GM21825 (cell line): ENCODE measurements at regions not wholly inside any gene's neighbourhood (a gene's known extent, or its start where the extent isn't known, plus 50 kb on each side); places are given as distances from the start of the nearest gene placed in this dataset.

ENCODE experiments used
- ATAC-seq: cut with Tn5 transposase; IDR thresholded peaks from one replicate; pipeline ENCODE4 v1.9.1; 2021; ENCODE audit warnings: mild to moderate bottlenecking, moderate library complexity; ENCODE audit not compliant: unreplicated experiment

DNA sequence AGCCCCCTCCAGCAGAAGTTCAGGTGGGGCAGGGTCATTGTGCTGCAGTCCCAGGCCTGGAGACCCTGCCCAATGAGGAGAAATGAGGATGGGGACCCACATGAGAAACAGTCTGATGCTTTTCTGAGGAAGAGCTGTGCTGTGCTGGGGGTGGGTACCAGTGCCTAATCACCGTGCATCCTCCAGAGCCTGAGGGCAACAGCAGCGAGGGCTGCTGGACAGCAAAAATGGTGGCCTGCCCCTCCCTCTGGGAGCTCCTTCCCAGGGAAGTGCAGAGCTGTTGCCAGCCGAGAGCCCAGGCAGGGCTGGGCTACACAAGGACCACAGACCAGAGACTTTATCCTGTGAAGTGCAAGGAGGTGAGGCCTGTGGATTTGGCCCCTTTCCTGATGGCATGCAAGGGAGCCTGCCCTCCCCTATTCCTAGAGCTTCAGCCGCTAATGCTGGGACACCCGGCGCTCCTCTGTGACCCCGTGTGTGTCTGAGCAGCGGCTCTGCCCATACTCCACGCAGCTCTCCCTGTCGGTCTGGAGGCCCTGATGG, 134.8 kb downstream of the DSEL start:
- ATAC-seq, result no peak

DNA sequence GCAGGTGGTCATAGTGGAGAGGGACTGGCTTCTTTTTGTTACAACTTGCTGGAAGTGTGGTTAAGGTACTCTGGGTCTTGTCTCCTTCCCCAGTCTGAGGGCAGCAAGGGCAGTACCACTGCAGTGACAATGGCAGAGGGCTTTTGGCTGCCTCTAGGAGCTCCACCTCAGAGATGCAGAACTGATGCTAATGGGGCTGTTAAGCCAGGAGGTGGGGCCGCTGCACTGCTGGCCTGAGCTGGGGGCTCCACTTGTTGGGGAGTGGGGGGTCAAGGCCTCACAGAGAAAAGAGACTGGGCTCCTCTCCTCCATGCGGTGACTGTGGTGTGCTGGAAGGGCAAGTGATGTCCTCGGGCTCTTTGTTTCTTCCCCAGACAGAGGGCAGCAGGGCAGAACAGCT, 135.7 kb downstream of the DSEL start:
- ATAC-seq, result no peak

DNA sequence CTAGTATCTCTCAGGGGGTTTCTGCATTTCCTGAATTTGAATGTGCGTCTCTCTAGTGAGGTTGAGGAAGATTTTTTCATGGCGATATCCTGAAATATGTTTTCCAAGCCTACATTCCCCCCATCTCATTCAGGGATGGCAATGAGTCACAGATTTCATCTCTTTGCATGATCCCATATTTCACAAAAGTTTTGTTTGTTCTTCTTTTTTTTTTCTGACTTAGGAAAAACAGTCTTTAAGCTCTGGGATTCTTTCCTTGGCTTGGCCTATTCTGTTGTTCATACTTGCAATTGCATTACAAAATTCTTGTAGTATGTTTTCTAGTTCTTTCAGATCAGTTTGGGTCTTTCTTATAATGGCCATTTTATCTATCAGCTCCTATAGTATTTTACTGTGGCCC, 136.5 kb downstream of the DSEL start:
- no peak for ATAC-seq

DNA sequence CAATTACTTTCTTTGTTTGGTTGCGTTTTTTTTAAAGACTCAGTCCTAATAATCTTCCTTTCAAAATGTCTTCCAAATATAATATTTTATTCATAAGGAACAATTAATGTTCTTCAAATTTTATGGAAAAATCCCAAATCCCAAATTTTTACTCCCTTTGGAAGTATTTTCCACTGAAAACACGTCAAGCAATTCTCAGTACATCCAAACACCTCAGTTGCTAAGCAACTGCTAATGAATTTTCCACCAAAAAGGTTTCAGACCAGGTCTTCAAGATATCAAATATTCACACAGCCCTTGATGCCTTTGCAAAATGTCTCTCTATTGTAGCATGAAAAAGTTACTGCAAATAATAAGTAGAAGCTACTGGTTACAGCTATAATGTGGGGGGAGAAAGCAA, 140.1 kb downstream of the DSEL start:
- no peak for ATAC-seq

DNA sequence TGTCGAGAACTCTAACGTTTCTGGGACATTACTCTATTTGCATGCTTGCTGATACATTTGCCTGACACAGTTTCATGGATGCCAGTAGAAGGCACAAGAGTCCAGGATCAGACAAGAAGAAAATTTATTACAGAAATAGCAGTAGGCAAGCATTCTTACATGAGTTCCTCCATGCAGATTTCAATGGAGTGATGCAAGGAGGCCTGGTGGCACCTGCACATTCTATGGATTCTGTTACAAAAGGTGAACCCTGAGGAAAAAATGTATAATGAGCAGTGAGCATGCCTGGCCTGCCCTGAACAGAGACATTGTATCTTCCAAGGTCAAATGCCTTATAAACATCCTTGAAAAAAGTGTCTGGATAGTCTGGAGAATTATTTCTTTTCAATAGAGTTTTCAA, 142.9 kb downstream of the DSEL start:
- ATAC-seq, result no peak

DNA sequence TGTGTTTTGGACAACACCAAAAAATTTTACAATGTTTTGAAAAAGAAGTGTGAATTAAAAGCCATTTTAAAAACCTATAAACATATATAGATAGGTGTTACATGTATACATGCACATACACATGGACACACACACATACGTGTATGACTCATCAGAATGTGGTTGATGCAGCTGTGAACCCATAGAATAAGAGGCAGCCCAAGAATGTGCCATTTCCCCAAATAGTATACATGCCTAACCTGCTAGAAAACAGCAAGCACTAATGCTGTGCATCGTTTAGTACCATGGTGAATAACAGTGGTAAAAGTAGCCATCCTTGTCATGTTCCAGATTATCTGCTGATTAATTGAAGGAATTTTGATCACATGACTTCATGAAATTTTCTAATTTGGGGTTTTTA, 149.0 kb downstream of the DSEL start:
- no peak for ATAC-seq

DNA sequence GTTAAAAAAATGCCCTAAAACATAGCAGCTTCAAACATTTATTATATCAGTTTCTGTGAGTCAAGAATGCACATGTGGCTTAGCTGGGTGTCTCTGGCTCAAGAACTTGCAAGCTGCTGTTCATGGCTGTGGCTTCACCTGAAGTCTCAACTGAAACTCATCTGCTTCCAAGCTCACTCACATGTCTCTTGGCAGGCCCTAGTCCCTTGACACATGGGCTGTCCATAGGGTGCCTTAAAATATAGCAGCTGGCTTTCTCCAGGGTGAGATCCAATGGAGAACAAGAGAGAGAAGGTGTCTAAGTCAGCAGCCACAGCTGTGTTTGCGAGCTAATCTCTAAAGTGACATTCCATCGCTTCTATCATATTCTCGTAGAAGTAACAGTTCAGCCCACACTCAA, 152.8 kb downstream of the DSEL start:
- ATAC-seq, result no peak

DNA sequence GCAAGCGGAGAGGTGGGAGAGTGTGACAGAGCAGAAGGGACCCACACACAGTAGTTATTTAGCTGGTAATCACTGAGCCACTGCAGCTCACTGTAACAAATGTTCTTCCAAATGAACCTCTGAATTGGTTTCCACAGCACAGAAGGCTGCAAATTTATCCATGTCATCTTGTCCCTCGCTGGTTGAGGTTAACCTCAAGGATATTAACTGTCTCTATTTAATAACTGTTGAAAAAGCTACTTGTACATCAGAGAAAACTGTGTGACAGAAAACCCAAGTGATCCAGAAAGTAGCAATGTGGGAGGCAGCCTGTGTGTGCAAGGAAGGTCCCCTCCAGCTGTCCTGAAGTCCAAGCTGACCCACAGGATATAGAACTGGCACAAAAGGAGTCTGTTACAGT, 153.6 kb downstream of the DSEL start:
- no peak for ATAC-seq

DNA sequence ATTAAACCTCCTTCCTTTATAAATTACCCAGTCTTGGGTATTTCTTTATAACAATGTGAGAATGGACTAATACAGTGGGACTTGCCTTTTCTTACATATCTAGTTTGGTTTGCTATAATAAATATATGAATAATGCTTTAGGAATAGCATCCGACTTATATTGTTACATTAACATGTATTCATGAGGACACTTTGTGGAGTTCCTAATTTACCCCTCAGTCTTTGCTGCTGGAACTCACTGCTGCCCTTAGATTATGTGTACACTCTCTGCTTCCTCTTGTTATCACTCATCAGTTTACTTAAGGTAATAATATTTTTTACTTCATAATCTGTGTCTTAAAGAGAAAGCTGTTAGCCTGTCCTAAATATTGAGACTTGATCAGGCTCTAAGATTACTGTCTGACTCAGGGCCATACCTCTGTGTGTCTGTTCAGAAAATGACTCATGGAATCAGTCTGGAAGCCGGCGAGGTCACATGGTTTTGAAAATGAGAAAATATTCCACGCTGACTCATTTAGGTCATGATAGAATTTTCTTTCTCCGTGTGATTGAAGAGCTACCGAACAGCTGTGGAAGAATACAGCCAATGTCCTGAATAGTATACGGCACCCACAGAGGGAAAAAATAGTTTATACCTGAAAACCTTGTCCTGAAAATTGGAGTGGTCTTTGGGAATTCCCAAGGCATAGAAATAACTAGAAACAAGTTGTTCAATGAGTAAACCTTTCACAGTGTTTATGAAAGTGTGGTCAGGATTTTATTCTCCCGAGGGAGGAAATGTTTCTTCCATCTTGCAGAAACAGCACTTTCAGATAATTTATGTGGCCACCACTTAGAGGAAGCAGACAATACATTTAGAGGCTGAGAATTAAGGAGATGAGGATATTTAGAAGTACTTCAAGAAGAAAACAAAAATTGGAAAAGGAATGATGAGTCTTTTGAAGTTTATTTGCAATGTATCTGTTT, 156.4 kb downstream of the DSEL start:
- peak; percentile 88 for ATAC-seq

DNA sequence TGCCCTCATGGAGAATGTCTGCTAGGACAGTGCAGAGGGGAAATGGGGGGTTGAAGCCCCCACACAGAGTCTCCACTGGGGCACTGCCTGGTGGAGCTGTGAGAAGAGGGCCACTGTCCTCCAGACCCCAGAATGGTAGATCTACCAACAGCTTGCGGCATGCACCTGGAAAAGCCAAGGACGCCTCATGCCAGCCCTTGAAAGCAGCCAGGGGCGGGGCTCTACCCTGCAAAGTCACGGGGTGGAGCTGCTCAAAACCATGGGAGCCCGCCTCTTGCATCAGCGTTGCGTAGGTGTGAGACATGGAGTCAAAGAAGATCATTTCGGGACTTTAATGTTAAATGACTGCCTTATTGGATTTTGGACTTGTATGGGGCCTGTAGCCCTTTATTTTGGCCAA, 157.6 kb downstream of the DSEL start:
- no peak for ATAC-seq

DNA sequence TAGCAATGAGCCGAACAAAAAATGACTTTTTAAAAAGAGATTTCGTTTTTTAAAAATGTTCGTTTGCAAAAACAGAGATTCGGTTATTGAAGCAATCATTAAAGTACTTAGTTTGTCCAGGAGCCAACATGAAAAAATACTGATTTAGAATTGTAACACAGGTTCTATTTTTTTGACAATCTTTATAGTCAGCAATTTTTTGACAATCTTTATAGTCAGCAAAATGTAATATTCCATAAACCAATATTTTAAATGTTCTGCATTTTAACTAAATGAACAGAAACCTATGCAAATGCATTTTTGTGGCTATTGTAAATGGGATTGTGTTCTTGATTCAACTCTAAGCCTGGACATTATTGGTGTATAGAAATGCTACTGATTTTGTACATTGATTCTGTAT, 161.8 kb downstream of the DSEL start:
- no peak for ATAC-seq

DNA sequence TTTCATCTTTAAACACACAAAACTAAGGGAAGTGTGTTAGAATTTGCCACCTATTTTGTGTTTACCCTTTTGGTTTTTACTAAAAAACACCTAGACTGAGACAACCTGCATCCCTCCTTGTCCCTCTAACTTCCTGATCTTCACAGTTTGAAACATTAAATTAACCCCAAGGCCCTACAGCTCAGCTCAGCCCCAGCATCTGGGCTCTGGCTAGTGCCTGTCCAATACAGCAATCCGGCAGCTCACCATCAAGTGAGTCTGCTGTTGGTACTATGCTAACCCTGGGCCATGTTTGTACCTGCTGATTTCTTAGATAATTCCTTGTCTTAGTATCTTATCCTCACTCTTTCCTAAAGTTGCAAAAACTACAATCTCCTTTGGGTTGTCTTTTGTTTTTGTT, 162.4 kb downstream of the DSEL start:
- no peak for ATAC-seq

DNA sequence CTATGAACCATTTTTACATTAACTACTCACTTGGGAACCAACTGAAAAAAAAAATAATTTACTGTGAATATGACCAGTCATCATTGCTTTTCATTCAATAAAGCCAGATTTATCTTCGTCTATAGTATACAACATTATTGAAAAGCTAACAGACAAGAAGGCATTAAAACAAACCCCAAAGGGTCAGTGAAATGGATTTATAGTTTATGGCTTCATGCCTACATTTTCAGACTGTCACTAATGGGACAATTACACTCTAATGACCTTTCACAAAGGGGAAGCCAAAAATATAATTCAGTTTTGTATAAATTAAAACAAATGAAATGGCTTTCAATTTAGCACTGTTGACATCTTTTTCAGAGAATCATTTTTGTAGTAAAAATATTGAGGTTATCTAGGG, 169.1 kb downstream of the DSEL start:
- ATAC-seq, result no peak

DNA sequence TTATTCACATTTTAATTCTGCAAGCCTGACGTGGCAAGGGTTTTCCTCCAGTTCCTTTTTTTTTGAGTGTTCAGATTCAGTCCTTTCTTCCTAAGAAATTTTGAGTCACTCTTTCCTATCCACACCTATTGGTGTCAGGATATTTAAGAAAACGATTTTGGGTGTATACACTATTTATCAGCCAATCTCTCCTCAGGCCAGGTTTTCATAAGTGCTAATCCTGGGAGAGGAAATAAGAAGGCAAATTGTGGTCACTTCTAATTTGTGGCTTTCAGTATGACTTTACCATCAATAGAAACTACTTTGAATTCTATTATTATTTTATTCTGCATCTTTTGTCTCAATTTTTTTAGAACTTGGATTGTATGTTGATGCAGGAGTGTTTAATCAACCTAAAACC, 174.4 kb downstream of the DSEL start:
- ATAC-seq, result no peak

DNA sequence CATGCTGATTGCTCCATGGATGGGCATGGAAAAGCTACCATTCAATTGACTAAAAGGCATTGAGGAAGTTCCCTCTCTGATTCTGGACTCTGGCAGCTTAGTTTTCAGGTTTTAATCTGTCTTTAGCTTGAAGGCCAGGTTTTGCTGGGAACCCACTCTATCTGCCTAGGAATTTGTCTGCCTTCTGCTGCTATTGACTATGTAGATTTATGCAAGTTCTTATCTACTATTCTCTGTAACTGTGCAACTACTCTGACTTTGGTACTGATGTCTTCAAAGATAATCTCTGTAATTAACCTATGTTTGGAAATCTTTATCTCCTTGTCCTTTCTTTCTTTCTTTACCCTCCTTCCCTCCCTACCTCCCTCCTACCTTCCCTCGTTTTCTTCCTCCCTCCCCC, 178.8 kb downstream of the DSEL start:
- no peak for ATAC-seq

DNA sequence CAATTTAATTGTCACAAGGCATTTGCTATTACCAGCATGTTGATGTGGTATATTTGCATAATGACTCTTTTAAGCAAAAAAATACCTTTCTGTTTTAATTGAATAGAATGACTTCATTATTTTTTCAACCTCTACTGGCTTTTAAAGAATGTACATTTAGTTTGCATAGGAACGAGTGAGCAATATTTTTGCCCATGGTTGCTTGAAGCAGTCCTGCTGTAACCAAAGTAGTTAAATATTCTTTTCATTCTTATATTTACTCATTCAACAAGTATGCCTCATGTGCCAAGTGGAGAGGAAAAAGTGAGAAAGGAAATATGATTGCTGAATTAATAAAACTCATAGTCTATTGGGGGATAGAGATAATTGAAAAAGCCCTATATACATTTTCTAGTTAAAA, 184.7 kb downstream of the DSEL start:
- no peak for ATAC-seq

DNA sequence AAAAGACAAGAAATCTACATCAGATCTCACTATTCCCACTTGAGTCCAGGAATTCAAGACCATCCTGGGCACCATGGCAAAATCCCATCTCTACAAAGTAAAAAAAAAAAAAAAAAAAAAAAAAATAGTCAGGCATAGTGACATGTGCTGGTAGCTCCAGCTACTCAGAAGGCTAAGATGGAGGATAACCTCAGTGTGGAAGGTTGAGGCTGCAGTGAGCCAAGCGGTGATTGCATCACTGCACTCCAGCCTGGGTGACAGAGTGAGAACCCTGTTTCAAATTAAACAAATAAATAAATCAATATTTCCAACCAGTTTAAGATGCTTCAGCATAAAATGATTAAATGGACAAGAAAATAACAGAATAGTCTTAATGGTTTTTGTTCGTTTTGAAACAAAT, 197.4 kb downstream of the DSEL start:
- ATAC-seq, result no peak

DNA sequence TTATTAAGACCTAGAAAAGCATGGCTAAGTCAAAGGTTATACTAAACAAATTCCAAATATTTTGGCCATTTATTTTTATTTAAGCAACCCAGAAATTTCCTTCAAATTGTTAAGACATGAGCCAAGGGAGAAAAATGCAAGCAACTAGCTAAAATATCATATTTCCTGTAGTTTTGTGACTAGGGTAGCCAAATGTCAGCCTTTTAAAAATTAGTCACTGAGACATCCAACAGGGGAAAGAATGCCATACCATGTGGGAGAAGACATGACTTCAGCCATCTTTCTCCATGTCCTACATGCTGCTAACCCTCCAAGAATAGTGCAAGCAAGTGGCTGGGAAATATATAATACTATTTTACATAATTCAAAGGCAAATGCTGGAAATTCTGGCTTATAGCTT, 197.9 kb downstream of the DSEL start:
- ATAC-seq, result no peak

DNA sequence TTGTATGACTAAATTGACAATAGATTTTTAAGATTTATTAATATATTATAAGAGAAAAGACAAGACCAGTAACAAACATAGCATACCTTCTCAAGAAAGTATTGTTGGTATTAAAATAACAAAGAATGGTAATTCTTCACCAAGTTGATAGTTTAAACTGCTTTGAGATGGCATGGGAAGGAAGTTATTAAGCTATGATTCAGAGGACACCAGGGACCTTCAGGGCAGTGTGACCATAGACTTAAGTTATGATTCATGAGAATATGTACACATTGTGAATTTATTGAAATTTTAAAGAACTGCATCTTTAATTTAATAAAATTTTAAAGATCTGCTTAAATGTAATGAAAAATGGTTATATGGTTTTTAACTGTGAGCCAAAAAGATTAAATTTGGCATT, 205.7 kb downstream of the DSEL start:
- ATAC-seq, result no peak

DNA sequence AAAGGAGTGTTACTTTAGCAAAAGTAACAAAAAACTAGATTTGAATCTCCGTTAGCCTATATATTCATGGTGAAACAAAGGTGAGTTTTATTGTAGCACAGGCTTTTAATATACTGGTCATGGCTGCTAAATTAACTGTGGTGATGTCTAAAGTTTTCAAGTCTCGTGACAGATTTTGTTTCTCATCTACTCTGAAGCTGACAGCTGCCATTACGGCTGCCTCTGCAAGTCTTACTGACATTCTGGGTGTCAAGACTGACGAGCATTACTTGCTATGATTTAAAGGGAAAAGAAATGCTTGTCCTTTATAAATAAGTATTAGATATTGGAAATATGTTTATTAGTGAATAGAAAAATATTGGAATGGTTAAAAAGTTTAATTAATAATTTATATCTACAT, 207.7 kb downstream of the DSEL start:
- no peak for ATAC-seq

DNA sequence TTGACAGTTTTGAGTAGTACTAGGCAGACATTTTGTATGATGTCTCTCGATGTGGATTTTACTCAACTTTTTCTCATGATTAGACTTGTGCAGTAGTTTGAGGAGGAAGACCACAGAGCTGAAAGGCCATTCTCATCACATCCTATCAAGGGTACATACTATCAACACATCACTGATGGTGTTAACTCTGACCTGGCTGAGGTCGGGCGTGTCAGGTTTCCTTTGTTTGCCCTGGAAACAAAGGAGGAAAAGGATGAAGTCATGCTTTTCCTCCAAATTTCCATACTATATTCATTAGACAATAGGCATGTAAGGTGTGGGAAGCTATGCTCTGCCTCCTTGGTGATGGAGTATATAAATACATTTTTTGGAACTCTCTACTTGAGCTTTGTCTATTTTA, 211.1 kb downstream of the DSEL start:
- no peak for ATAC-seq

DNA sequence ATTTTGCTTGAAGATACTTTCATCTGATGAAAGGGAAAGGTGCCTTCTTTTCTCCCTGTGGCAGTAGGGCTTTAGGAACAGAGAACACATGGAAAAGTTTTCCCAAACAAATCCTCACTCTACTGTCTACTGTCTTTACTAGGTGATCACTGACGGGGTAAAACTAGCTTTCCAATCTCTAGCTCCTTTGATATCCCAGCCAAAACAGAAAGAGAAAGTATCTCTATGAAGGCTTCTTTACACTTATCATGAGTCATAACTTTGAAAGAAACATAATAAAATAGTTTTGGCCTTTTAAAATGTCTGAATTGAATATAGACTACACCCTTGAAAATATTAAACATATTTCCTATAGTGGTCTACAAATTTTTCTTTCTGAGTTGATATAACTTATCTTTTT, 214.5 kb downstream of the DSEL start:
- ATAC-seq, result no peak

DNA sequence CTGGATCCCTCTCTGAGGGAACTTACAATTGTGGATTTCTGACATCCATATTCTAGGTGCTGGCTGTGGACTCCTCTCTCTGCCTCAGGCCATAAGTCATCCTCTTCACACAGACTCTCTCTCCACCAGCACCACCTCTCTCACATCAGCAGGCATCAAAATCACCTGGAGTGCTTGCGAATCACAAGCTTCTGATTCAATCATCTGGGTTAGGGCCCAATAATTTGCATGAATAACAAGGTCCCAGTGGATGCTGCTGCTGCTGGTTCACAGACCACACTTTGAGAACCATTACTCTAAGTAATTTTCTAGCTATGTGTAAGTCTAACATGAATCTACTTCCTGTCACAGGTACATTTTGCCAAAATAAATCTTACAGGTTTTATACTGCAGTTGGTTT, 214.9 kb downstream of the DSEL start:
- no peak for ATAC-seq
